SK-N-SH (cell line): ENCODE measurements at regions not wholly inside any gene's neighbourhood (a gene's known extent, or its start where the extent isn't known, plus 50 kb on each side); places are given as distances from the start of the nearest gene placed in this dataset.
A peak's percentile ranks its signal among the peaks of the same experiment; 100 is the strongest.

ENCODE experiments used
- CTCF ChIA-PET: fragments of 300-600, 350-600 bp; formaldehyde crosslinking; extraction: SDS; loops from one replicate; lab custom pipeline; 2021; lab: Yijun Ruan, JAX
- POLR2A ChIA-PET: fragments of 350-600 bp; sonication (Branson Sonifier 250); formaldehyde crosslinking; extraction: SDS; loops from one replicate; lab custom pipeline; 2020; ENCODE audit warnings: antibody characterized with exemption, inconsistent platforms; lab: Yijun Ruan, JAX
- DNase-seq: peaks from one replicate; pipeline ENCODE4 v3.0.0; 2012
- H2AFZ ChIP-seq: fragments of 200-600 bp; sonication (generic); 2 replicates; pipeline ENCODE4 v1.8.1; 2016; ENCODE audit warnings: antibody characterized with exemption, mild to moderate bottlenecking, low read depth
- H3F3A ChIP-seq: fragments of 200-600 bp; sonication (generic); replicated peaks from 2 replicates; pipeline ENCODE3; 2016; ENCODE audit warnings: antibody characterized with exemption, mild to moderate bottlenecking; ENCODE audit not compliant: insufficient read depth
- H3K27ac ChIP-seq, 2 experiments: fragments of 200-500 bp in 1 of 2; fragments of 200-600 bp in 1 of 2; sonication (Bioruptor generic) in 1 of 2; sonication (generic), shearing (Covaris generic) in 1 of 2; 2 replicates each; pipeline versions ENCODE4 v1.5.1 to v1.6.1; 2014 to 2016; ENCODE audit warnings: low read depth in 2 of 2, inconsistent platforms in 1 of 2, low read length in 1 of 2, mild to moderate bottlenecking in 1 of 2, mixed read lengths in 1 of 2
- H3K27me3 ChIP-seq: fragments of 200-600 bp; sonication (generic), shearing (Covaris generic); 2 replicates; pipeline ENCODE4 v1.6.1; 2016; ENCODE audit warnings: mixed run types; ENCODE audit not compliant: insufficient read depth
- H3K36me3 ChIP-seq, 2 experiments: fragments of 200-500 bp in 1 of 2; fragments of 200-600 bp in 1 of 2; sonication (Bioruptor generic) in 1 of 2; sonication (generic) in 1 of 2; replicated peaks in 1 of 2; 2 replicates each; pipeline versions ENCODE3 to v1.5.1; 2014 to 2016; ENCODE audit warnings: low read length in 1 of 2, mild to moderate bottlenecking in 1 of 2; ENCODE audit not compliant: insufficient read depth in 2 of 2, control insufficient read depth in 1 of 2
- H3K4me1 ChIP-seq, 2 experiments: fragments of 200-500 bp in 1 of 2; fragments of 200-600 bp in 1 of 2; sonication (Bioruptor generic) in 1 of 2; sonication (generic), shearing (Covaris generic) in 1 of 2; 2 replicates each; pipeline versions ENCODE4 v1.5.1 to v1.6.1; 2014 to 2016; ENCODE audit warnings: low read depth in 1 of 2, low read length in 1 of 2, mixed run types in 1 of 2; ENCODE audit not compliant: insufficient read depth in 2 of 2, control insufficient read depth in 1 of 2
- H3K4me2 ChIP-seq: fragments of 200-600 bp; sonication (generic), shearing (Covaris generic); 2 replicates; pipeline ENCODE4 v1.6.1; 2017; ENCODE audit warnings: mixed run types
- H3K4me3 ChIP-seq, 2 experiments: fragments of 200-500 bp in 1 of 2; fragments of 200-600 bp in 1 of 2; sonication (Bioruptor generic) in 1 of 2; sonication (generic), shearing (Covaris generic) in 1 of 2; 2 replicates each; pipeline versions ENCODE4 v1.5.1 to v1.8.1; 2014 to 2016; ENCODE audit warnings: low read depth in 2 of 2, inconsistent platforms in 1 of 2, low read length in 1 of 2, mild to moderate bottlenecking in 1 of 2, mixed read lengths in 1 of 2, moderate library complexity in 1 of 2
- H3K79me2 ChIP-seq: fragments of 200-600 bp; sonication (generic); 2 replicates; pipeline ENCODE4 v1.8.1; 2017; ENCODE audit warnings: mild to moderate bottlenecking; ENCODE audit not compliant: insufficient read depth
- H3K9ac ChIP-seq: fragments of 200-600 bp; sonication (generic); 2 replicates; pipeline ENCODE4 v1.6.1; 2017; ENCODE audit warnings: mixed run types
- H3K9me2 ChIP-seq: fragments of 200-600 bp; sonication (generic); 2 replicates; pipeline ENCODE4 v1.6.1; 2017; ENCODE audit warnings: mixed run types
- H3K9me3 ChIP-seq: fragments of 200-600 bp; sonication (generic); 2 replicates; pipeline ENCODE4 v1.6.1; 2017; ENCODE audit warnings: mixed run types, mild to moderate bottlenecking, moderate library complexity
- H4K20me1 ChIP-seq: fragments of 200-600 bp; sonication (generic); 2 replicates; pipeline ENCODE4 v1.6.1; 2017; ENCODE audit warnings: mild to moderate bottlenecking, mixed run types; ENCODE audit not compliant: insufficient read depth
- FOXJ3 ChIP-seq: sonication (generic); formaldehyde crosslinking; IDR thresholded peaks from 2 replicates; pipeline ENCODE4 v1.5.1; 2020; ENCODE audit warnings: mild to moderate bottlenecking, missing genetic modification reagents
- IRF3 ChIP-seq: fragments of 150-350 bp; IDR thresholded peaks from 2 replicates; pipeline ENCODE4 v1.6.1; 2016; ENCODE audit warnings: mild to moderate bottlenecking, low read depth, low read length
- MEF2A ChIP-seq: IDR thresholded peaks from 2 replicates; pipeline ENCODE4 v1.4.0; 2012; ENCODE audit warnings: low read depth, borderline replicate concordance
- MXI1 ChIP-seq: IDR thresholded peaks from 2 replicates; pipeline ENCODE4 v1.6.1; 2012; ENCODE audit warnings: mild to moderate bottlenecking, low read depth, low read length, improper control_type of control experiment
- NRF1 ChIP-seq: IDR thresholded peaks from 2 replicates; pipeline ENCODE4 v1.6.1; 2012; ENCODE audit warnings: low read depth, mild to moderate bottlenecking, low read length
- POLR2AphosphoS5 ChIP-seq: IDR thresholded peaks from 2 replicates; pipeline ENCODE4 v1.6.1; 2012; ENCODE audit warnings: low read depth, low read length
- RAD21 ChIP-seq: IDR thresholded peaks from 2 replicates; pipeline ENCODE4 v1.6.1; 2012; ENCODE audit warnings: mild to moderate bottlenecking, low read length
- RCOR1 ChIP-seq: fragments of 150-350 bp; IDR thresholded peaks from 2 replicates; pipeline ENCODE4 v1.6.1; 2017; ENCODE audit warnings: antibody characterized with exemption, low read length
- REST ChIP-seq: IDR thresholded peaks from 2 replicates; pipeline ENCODE4 v1.6.1; 2012; ENCODE audit warnings: mild to moderate bottlenecking, low read depth, low read length, moderate library complexity
- RFX5 ChIP-seq: IDR thresholded peaks from 2 replicates; pipeline ENCODE4 v1.6.1; 2012; ENCODE audit warnings: mild to moderate bottlenecking, improper control_type of control experiment, low read length
- RXRA ChIP-seq: IDR thresholded peaks from 2 replicates; pipeline ENCODE4 v1.4.0; 2012; ENCODE audit warnings: low read depth, mild to moderate bottlenecking, borderline replicate concordance
- SMC3 ChIP-seq: IDR thresholded peaks from 2 replicates; pipeline ENCODE4 v1.6.1; 2012; ENCODE audit warnings: low read depth, low read length, improper control_type of control experiment
- TEAD4 ChIP-seq: IDR thresholded peaks from 2 replicates; pipeline ENCODE4 v1.4.0; 2012; ENCODE audit warnings: mild to moderate bottlenecking, borderline replicate concordance; ENCODE audit not compliant: insufficient read depth
- WGBS: methylation state at CpG from one replicate; pipeline ENCODE4 v1.1.6; 2017; ENCODE audit warnings: low lambda C conversion rate; 5-methylcytosine and 5-hydroxymethylcytosine counted together
- TF ChIP-seq, protein P1 (sequence below): IDR thresholded peaks from 2 replicates; pipeline ENCODE4 v1.4.0; 2012; ENCODE audit warnings: low read depth
- TF ChIP-seq, protein P2 (sequence below): fragments of 150-350 bp; IDR thresholded peaks from 2 replicates; pipeline ENCODE4 v1.6.1; 2017; ENCODE audit warnings: antibody characterized with exemption, low read length, low read depth, borderline replicate concordance

- Histone ChIP-seq H3K9me2 (no peaks in the 10 kb centered on the region), H3F3A (no peaks in the 10 kb centered on the region), H3K4me2 (no peak overlapping the region)
- POLR2A ChIA-PET, result no interaction called here
- TF ChIP-seq, protein P1, sequence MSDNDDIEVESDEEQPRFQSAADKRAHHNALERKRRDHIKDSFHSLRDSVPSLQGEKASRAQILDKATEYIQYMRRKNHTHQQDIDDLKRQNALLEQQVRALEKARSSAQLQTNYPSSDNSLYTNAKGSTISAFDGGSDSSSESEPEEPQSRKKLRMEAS, result no peak
- TF ChIP-seq POLR2AphosphoS5 (no peak), RAD21 (no peak), SMC3 (no peak), FOXJ3 (CRISPR knock-in tag) (no peak), RXRA (no peak), RCOR1 (no peak)
- TF ChIP-seq, all 33 proteins: peak for 0
- 97% methylated on average over 4 of the region's 4 CpGs for WGBS
- CTCF ChIA-PET, result interaction anchor here (0.8 to 1.7 kb wide), 6 partner anchors 13 to 218 kb away, joined by 3 to 4 read pairs (median 3); no protein-coding TSS in a partner anchor
- Histone ChIP-seq H3K27ac (no peak overlapping the region), H3K27me3 (no peaks in the 10 kb centered on the region), H3K36me3 (no peaks in the 10 kb centered on the region), H3K79me2 (no peaks in the 10 kb centered on the region), H3K4me1 (peaks cover 8 to 22% of the 10 kb centered on the region in 2 experiments), H2AFZ (no peak overlapping the region), H3K4me3 (no peak overlapping the region), H4K20me1 (no peaks in the 10 kb centered on the region), H3K9ac (no peak overlapping the region), H3K9me3 (no peaks in the 10 kb centered on the region)
- no peak for DNase-seq
These were observed 74.1 kb upstream of the MAP4K3 start for GRCh38 chr2:39511219-39511604.

GRCh38 chr2:39511605-39512433 is 74.7 kb upstream of the MAP4K3 start:
- no peaks in the 10 kb centered on the region for H3F3A ChIP-seq
- H3K4me1 ChIP-seq, result peaks cover 12 to 28% of the 10 kb centered on the region in 2 experiments
- H3K27ac ChIP-seq, result no peak overlapping the region; a peak in 1 of 4 replicates
- no peak overlapping the region for H3K9ac ChIP-seq
- no peaks in the 10 kb centered on the region for H3K27me3 ChIP-seq
- no peaks in the 10 kb centered on the region for H3K36me3 ChIP-seq
- no peaks in the 10 kb centered on the region for H3K9me2 ChIP-seq
- 94% methylated on average over 3 of the region's 3 CpGs for WGBS
- CTCF ChIA-PET, result interaction anchor here (0.9 to 1.7 kb wide), 6 partner anchors 12 to 218 kb away, joined by 3 to 4 read pairs (median 4); no protein-coding TSS in a partner anchor
- TF ChIP-seq MEF2A (no peak), MXI1 (no peak)
- TF ChIP-seq, all 33 proteins: peak for 0
- no peak for DNase-seq
- H3K4me2 ChIP-seq, result no peak overlapping the region
- H3K4me3 ChIP-seq, result no peak overlapping the region
- H4K20me1 ChIP-seq, result no peaks in the 10 kb centered on the region
- no peaks in the 10 kb centered on the region for H3K79me2 ChIP-seq
- no peak overlapping the region; the same call in 1 of the 2 replicates for H2AFZ ChIP-seq
- no peaks in the 10 kb centered on the region for H3K9me3 ChIP-seq
- POLR2A ChIA-PET, result no interaction called here

- Histone ChIP-seq H3K4me2 (no peak overlapping the region), H3F3A (no peaks in the 10 kb centered on the region), H3K36me3 (no peaks in the 10 kb centered on the region), H2AFZ (0 out of 2 replicates have a peak overlapping the region, but pooled peaks have one; percentile 62), H3K9me3 (no peaks in the 10 kb centered on the region), H3K27me3 (no peaks in the 10 kb centered on the region), H3K9me2 (no peaks in the 10 kb centered on the region), H3K79me2 (no peaks in the 10 kb centered on the region), H3K9ac (no peak overlapping the region), H3K4me3 (no peak overlapping the region), H3K27ac (no peak overlapping the region; a peak in 1 of 4 replicates), H4K20me1 (no peaks in the 10 kb centered on the region), H3K4me1 (peaks cover 17 to 32% of the 10 kb centered on the region in 2 experiments)
- 95% methylated on average over 7 of the region's 7 CpGs for WGBS
- ChIA-PET POLR2A (no interaction called here), CTCF (interaction anchor here (1.0 to 1.4 kb wide), 5 partner anchors 12 to 218 kb away, joined by 3 to 4 read pairs (median 3); no protein-coding TSS in a partner anchor)
- DNase-seq, result no peak
- TF ChIP-seq, protein P2, sequence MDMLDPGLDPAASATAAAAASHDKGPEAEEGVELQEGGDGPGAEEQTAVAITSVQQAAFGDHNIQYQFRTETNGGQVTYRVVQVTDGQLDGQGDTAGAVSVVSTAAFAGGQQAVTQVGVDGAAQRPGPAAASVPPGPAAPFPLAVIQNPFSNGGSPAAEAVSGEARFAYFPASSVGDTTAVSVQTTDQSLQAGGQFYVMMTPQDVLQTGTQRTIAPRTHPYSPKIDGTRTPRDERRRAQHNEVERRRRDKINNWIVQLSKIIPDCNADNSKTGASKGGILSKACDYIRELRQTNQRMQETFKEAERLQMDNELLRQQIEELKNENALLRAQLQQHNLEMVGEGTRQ, result no peak
- TF ChIP-seq NRF1 (no peak), RFX5 (no peak), IRF3 (no peak), REST (no peak), TEAD4 (no peak)
These were observed 75.4 kb upstream of the MAP4K3 start for GRCh38 chr2:39512434-39512935.
